ENCODE measurements at regions not wholly inside any gene's neighbourhood (a gene's known extent, or its start where the extent isn't known, plus 50 kb on each side); places are given as distances from the start of the nearest gene placed in this dataset.

DNA sequence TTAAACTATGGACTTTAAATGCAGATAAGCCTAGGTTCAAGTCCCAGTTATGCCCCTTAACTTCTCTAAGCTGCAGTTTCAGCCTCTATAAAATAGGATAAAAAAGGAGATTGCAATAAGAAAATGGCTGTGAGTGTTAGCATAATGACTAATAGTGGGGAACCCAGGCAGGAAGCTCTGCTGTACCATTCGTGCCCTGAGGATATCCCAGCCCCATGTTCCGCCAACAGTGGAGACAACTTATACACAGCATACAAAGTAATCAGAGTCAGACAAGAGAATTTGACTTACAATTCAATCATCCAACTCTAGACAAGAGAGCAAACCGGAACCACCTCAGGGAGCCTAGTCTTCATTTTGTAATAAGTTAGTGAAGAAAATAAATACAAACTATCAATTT, 141.5 kb upstream of the FSTL4 start:
- Histone ChIP-seq H3K27me3 (ENCODE audit: control insufficient read depth, insufficient read depth, low read length) (peaks cover 8% of the 10 kb centered on the region), H3K4me3 (ENCODE audit: low read length) (no peak overlapping the region), H3K36me3 (ENCODE audit: control insufficient read depth, insufficient read depth, low read length) (no peaks in the 10 kb centered on the region), H3K9me3 (ENCODE audit: control insufficient read depth, low read depth, low read length) (no peaks in the 10 kb centered on the region), H3K27ac (ENCODE audit: low read length) (no peak overlapping the region), H3K4me1 (ENCODE audit: control insufficient read depth, insufficient read depth, low read length) (no peaks in the 10 kb centered on the region)
- peak in 1 of 2 donors; percentile 41 for DNase-seq
- 100% methylated on average over 1 of the region's 3 CpGs for WGBS (ENCODE audit: insufficient coverage, low lambda C conversion rate)

- Histone ChIP-seq H3K4me1 (ENCODE audit: control insufficient read depth, insufficient read depth, low read length) (no peaks in the 10 kb centered on the region), H3K27me3 (ENCODE audit: control insufficient read depth, insufficient read depth, low read length) (peaks cover 5% of the 10 kb centered on the region), H3K36me3 (ENCODE audit: control insufficient read depth, insufficient read depth, low read length) (no peaks in the 10 kb centered on the region), H3K4me3 (ENCODE audit: low read length) (no peak overlapping the region), H3K27ac (ENCODE audit: low read length) (no peak overlapping the region), H3K9me3 (ENCODE audit: control insufficient read depth, low read depth, low read length) (no peaks in the 10 kb centered on the region)
- DNase-seq = no peak
- WGBS (ENCODE audit: insufficient coverage, low lambda C conversion rate) = no CpG with 5 or more reads among the region's 5 CpGs
Measured at GRCh38 chr5:133751846-133752245, 139.5 kb upstream of the FSTL4 start.

DNA sequence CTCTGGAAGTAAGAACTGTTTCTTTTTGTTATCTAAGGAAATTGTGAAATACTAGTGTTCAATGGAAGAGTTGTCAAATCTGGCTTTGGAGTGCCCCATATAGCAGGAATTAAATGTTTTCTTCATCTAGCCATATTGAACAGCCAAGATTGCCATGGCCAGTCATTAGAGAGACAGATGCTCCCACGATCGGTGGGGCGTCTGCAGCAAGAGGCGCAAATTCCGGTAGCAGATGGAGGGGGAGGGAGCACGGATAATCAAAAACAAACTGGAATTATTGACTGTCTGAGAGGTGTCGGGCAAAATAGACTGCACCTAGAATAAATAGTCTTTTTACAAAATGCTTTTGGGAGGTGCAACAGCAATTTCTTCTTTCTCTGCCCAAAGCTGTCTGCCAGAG, 139.1 kb upstream of the FSTL4 start:
- no CpG with 5 or more reads among the region's 7 CpGs for WGBS (ENCODE audit: insufficient coverage, low lambda C conversion rate)
- H3K4me1 ChIP-seq (ENCODE audit: control insufficient read depth, insufficient read depth, low read length) = no peaks in the 10 kb centered on the region
- no peaks in the 10 kb centered on the region for H3K36me3 ChIP-seq (ENCODE audit: control insufficient read depth, insufficient read depth, low read length)
- H3K27me3 ChIP-seq (ENCODE audit: control insufficient read depth, insufficient read depth, low read length) = peaks cover 5% of the 10 kb centered on the region
- H3K27ac ChIP-seq (ENCODE audit: low read length) = no peak overlapping the region
- no peaks in the 10 kb centered on the region for H3K9me3 ChIP-seq (ENCODE audit: control insufficient read depth, low read depth, low read length)
- DNase-seq = no peak
- no peak overlapping the region for H3K4me3 ChIP-seq (ENCODE audit: low read length)

GRCh38 chr5:133750856-133751255, 138.5 kb upstream of the FSTL4 start:
- no peaks in the 10 kb centered on the region for H3K4me1 ChIP-seq (ENCODE audit: control insufficient read depth, insufficient read depth, low read length)
- H3K4me3 ChIP-seq (ENCODE audit: low read length) = no peak overlapping the region
- H3K9me3 ChIP-seq (ENCODE audit: control insufficient read depth, low read depth, low read length) = no peaks in the 10 kb centered on the region
- no CpG with 5 or more reads among the region's 5 CpGs for WGBS (ENCODE audit: insufficient coverage, low lambda C conversion rate)
- no peak overlapping the region for H3K27ac ChIP-seq (ENCODE audit: low read length)
- no peaks in the 10 kb centered on the region for H3K36me3 ChIP-seq (ENCODE audit: control insufficient read depth, insufficient read depth, low read length)
- peaks cover 2% of the 10 kb centered on the region for H3K27me3 ChIP-seq (ENCODE audit: control insufficient read depth, insufficient read depth, low read length)
- no peak for DNase-seq

DNA sequence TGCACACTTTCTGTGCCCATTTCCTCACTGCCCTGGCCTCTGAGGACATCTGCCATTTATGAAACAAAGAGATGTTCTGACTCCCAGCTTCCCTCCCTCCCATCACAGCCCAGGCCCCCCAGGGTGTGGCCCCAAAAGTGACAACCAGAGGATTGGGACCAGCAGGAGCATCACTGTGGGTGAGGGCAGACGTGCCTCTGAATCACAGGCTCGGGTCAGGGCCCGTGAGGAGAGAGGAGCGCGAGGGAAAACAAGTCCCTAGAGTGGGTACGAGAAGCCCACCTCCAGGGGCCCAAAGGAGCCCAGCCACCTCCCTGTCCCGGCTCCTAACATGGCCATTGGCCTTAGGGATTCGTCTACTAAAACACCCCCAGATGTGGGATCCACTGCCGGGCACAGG, 138.0 kb upstream of the FSTL4 start:
- Histone ChIP-seq H3K9me3 (ENCODE audit: control insufficient read depth, low read depth, low read length) (no peaks in the 10 kb centered on the region), H3K36me3 (ENCODE audit: control insufficient read depth, insufficient read depth, low read length) (no peaks in the 10 kb centered on the region), H3K27me3 (ENCODE audit: control insufficient read depth, insufficient read depth, low read length) (no peaks in the 10 kb centered on the region), H3K27ac (ENCODE audit: low read length) (no peak overlapping the region), H3K4me1 (ENCODE audit: control insufficient read depth, insufficient read depth, low read length) (no peaks in the 10 kb centered on the region), H3K4me3 (ENCODE audit: low read length) (no peak overlapping the region)
- WGBS (ENCODE audit: insufficient coverage, low lambda C conversion rate) = no CpG with 5 or more reads among the region's 9 CpGs
- no peak for DNase-seq

GRCh38 chr5:133749331-133749985, 137.1 kb upstream of the FSTL4 start:
- Histone ChIP-seq H3K36me3 (ENCODE audit: control insufficient read depth, insufficient read depth, low read length) (no peaks in the 10 kb centered on the region), H3K4me1 (ENCODE audit: control insufficient read depth, insufficient read depth, low read length) (no peaks in the 10 kb centered on the region), H3K27ac (ENCODE audit: low read length) (no peak overlapping the region), H3K4me3 (ENCODE audit: low read length) (no peak overlapping the region), H3K27me3 (ENCODE audit: control insufficient read depth, insufficient read depth, low read length) (no peaks in the 10 kb centered on the region), H3K9me3 (ENCODE audit: control insufficient read depth, low read depth, low read length) (no peaks in the 10 kb centered on the region)
- DNase-seq = no peak
- no CpG with 5 or more reads among the region's 3 CpGs for WGBS (ENCODE audit: insufficient coverage, low lambda C conversion rate)

DNA sequence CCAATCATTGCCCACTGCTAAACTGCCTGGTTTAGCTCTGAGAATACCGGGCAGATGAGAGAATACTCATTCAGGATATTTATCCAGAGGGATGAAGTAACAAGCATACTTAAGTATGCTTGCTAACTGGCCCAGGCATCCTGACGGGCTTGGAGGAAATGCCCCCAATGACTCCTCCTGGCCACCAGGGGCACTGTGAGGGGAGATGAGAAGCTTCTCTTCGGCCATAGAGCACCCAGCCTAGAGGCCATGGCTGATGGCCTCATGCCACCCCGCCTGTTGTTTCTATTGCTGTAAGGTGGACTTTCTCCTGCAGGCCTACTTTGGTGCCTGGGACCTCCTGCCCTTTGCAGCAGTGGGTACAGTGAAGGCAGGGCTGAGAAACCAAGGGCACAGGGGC, 134.5 kb upstream of the FSTL4 start:
- WGBS (ENCODE audit: insufficient coverage, low lambda C conversion rate) = no CpG with 5 or more reads among the region's 4 CpGs
- Histone ChIP-seq H3K27ac (ENCODE audit: low read length) (no peak overlapping the region), H3K4me3 (ENCODE audit: low read length) (no peak overlapping the region), H3K27me3 (ENCODE audit: control insufficient read depth, insufficient read depth, low read length) (peaks cover 7% of the 10 kb centered on the region), H3K4me1 (ENCODE audit: control insufficient read depth, insufficient read depth, low read length) (no peaks in the 10 kb centered on the region), H3K36me3 (ENCODE audit: control insufficient read depth, insufficient read depth, low read length) (no peaks in the 10 kb centered on the region), H3K9me3 (ENCODE audit: control insufficient read depth, low read depth, low read length) (no peaks in the 10 kb centered on the region)
- DNase-seq = no peak

DNA sequence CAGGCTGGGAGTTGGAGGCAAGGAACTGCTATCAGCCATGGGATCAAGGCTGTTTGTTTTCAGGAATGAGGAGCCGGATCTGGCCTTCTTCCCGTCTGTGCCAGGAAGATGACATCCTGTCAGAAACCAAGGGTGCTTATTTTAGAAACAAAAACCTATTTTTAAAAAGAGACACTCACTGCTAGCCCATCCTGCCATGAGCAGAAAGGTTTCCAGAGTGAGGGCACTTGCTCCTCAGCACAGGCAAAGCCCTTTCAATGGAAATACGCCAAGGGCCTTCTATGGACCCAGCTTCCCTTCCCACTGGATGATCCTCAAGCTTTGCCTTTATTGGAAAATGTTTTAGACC, 132.6 kb upstream of the FSTL4 start:
- no peak overlapping the region for H3K4me3 ChIP-seq (ENCODE audit: low read length)
- DNase-seq = no peak
- H3K27me3 ChIP-seq (ENCODE audit: control insufficient read depth, insufficient read depth, low read length) = peaks cover 7% of the 10 kb centered on the region
- H3K9me3 ChIP-seq (ENCODE audit: control insufficient read depth, low read depth, low read length) = no peaks in the 10 kb centered on the region
- no CpG with 5 or more reads among the region's 3 CpGs for WGBS (ENCODE audit: insufficient coverage, low lambda C conversion rate)
- H3K4me1 ChIP-seq (ENCODE audit: control insufficient read depth, insufficient read depth, low read length) = no peaks in the 10 kb centered on the region
- H3K36me3 ChIP-seq (ENCODE audit: control insufficient read depth, insufficient read depth, low read length) = no peaks in the 10 kb centered on the region
- no peak overlapping the region for H3K27ac ChIP-seq (ENCODE audit: low read length)

DNA sequence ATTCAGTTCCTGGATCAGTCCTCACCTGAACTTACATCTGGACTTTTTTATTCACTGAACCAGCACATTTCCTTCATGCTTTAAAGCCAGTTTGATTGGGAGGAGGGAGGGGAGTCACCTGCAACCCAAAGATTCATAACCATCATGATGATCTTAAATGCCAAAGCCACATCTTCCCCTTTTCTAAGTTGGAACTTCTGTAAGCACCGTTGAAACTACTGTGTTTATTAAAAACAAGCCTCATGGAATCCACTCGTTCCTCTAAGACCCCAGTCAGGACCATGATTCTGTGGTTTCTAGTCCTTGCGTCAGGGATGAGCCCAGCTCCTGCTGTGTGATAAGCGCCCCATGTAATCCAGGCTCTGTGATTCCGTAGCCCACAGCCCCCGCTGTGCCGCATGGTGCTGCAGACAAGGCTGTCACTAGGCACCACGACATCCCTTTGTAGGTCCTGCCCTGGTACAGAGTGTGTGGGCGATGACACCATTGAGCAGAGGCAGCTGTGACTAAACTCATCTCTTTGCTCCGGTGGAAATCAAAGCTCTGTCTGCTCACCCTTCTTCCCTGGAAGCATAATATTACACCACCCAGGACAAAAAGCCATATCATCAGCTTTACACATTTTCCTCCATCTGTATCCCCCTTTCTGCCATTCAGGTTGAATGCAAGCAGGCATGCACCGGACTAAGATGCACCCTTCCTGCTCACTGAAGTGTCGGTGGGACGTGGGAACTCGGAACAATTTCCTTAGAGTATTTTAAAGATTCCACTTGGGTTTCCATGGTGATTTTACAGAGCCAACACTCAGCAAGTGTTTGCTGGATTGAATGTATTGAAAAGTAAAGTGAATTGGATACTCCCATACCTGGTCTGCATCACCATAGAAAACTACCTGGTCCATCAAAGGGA, 132.0 kb upstream of the FSTL4 start:
- 100% methylated on average over 1 of the region's 14 CpGs for WGBS (ENCODE audit: insufficient coverage, low lambda C conversion rate)
- Histone ChIP-seq H3K27ac (ENCODE audit: low read length) (no peak overlapping the region), H3K4me3 (ENCODE audit: low read length) (no peak overlapping the region)

DNA sequence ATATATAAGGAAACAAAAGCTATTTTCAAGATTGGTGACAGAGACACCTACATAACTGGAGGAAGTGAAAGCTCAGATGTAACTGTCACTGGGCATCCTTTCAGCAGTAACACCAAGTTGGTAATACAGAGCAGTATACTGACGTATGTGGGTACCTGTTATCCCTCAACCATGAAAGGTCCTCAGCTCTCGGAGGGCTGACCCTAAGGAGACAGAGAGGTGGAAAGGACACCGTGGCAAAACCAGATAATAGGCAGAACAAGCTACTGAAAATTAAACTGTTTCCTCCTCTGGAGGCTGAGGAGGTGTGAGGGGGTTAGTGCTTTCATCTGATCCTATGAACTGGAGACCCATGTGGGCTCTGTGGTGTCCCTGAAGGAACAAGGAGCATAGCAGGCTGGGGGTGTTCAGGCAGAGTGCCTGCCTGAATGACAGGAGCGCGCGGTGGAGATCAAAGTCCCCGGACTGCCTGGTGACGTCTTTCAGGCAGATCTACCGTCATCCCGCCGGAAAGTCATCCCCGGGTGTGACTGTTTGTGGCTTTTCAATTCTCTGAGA, 130.2 kb upstream of the FSTL4 start:
- 40% methylated on average over 1 of the region's 12 CpGs for WGBS (ENCODE audit: insufficient coverage, low lambda C conversion rate)
- Histone ChIP-seq H3K27me3 (ENCODE audit: control insufficient read depth, insufficient read depth, low read length) (peaks cover 7% of the 10 kb centered on the region), H3K4me1 (ENCODE audit: control insufficient read depth, insufficient read depth, low read length) (no peaks in the 10 kb centered on the region), H3K27ac (ENCODE audit: low read length) (no peak overlapping the region), H3K9me3 (ENCODE audit: control insufficient read depth, low read depth, low read length) (no peaks in the 10 kb centered on the region), H3K4me3 (ENCODE audit: low read length) (no peak overlapping the region), H3K36me3 (ENCODE audit: control insufficient read depth, insufficient read depth, low read length) (no peaks in the 10 kb centered on the region)
- DNase-seq = peak; percentile 36 to 40

More for the DNA sequence above, 132.0 kb upstream of the FSTL4 start:
- Histone ChIP-seq H3K36me3 (ENCODE audit: control insufficient read depth, insufficient read depth, low read length) (no peaks in the 10 kb centered on the region), H3K9me3 (ENCODE audit: control insufficient read depth, low read depth, low read length) (no peaks in the 10 kb centered on the region), H3K4me1 (ENCODE audit: control insufficient read depth, insufficient read depth, low read length) (no peaks in the 10 kb centered on the region), H3K27me3 (ENCODE audit: control insufficient read depth, insufficient read depth, low read length) (peaks cover 7% of the 10 kb centered on the region)
- DNase-seq = no peak
